GM12878 (cell line): ENCODE measurements at regions not wholly inside any gene's neighbourhood (a gene's known extent, or its start where the extent isn't known, plus 50 kb on each side); places are given as distances from the start of the nearest gene placed in this dataset.

ENCODE experiments used
- BRCA1 ChIP-seq: IDR thresholded peaks from 2 replicates; pipeline ENCODE4 v1.6.1; 2011; ENCODE audit warnings: low read depth, low read length, improper control_type of control experiment
- CTCF ChIP-seq, 3 experiments: IDR thresholded peaks in 2 of 3; conservative IDR thresholded peaks in 1 of 3; 2 replicates each; pipeline ENCODE4 v1.5.1; 2011; ENCODE audit warnings: low read depth in 3 of 3, low read length in 3 of 3, mild to moderate bottlenecking in 3 of 3, control low read depth in 2 of 3, moderate library complexity in 2 of 3, inconsistent platforms in 1 of 3, mixed read lengths in 1 of 3; ENCODE audit not compliant: control insufficient read depth in 2 of 3, insufficient read depth in 1 of 3; ENCODE audit errors: extremely low read depth in 1 of 3
- NFIC ChIP-seq: IDR thresholded peaks from 2 replicates; pipeline ENCODE4 v1.6.1; 2012; ENCODE audit warnings: low read depth, mild to moderate bottlenecking, inconsistent platforms, low read length, moderate library complexity

DNA sequence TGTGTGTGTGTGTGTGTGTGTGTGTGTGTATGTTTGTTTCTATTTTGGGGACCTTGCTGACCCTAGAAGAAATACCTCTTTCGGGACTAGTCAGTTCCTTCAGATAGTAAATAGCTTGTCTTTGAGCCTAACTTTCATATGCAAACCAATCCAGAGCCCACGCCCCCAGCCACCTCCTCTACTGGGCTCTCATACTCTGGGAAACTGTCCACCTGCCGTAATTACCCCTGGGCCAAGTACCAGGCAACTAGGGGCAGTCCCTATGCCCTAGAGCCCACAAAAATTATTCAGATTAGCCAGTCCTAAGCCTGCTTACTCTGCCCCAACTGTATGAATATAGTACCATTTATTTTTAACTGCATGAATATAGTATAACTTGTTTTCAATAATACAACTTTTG, 970.4 kb downstream of the EPHA4 start:
- TF ChIP-seq NFIC = no peak
- no peak for TF ChIP-seq CTCF (IDR thresholded peaks at IDR 0.05 in 2 of 3, conservative IDR thresholded peaks at IDR 0.05 in 1 of 3; ENCODE audit: control insufficient read depth in 2 of 3, extremely low read depth in 1 of 3, insufficient read depth in 1 of 3, low read depth in 3 of 3, low read length in 3 of 3)
- TF ChIP-seq BRCA1 = no peak
